Central memory CD8-positive, alpha-beta T cell (primary cell): ENCODE measurements at regions not wholly inside any gene's neighbourhood (a gene's known extent, or its start where the extent isn't known, plus 50 kb on each side); places are given as distances from the start of the nearest gene placed in this dataset.
"Not testable (repeated sequence)": the region's sequence is repeated elsewhere in the genome, so short reads cannot be mapped to it uniquely, and the experiment has no call there.

Source experiments
- ATAC-seq: fragments of 150-1000 bp; cut with Tn5 transposase; replicated peaks from 2 replicates; pipeline ENCODE4 v1.10.0; 2022; ENCODE audit warnings: mild to moderate bottlenecking, moderate FRiP score, moderate number of reproducible peaks; ENCODE audit not compliant: poor library complexity, severe bottlenecking; ENCODE audit errors: extremely low read depth
- DNase-seq, 2 donors: peaks; one replicate each; pipeline ENCODE4 v3.0.0; 2021; ENCODE audit warnings: low spot score in 2 of 2
- H3K27ac Mint-ChIP-seq: one replicate; pipeline ENCODE4 v1.8.0; 2022; ENCODE audit warnings: low read depth, mild to moderate bottlenecking, moderate library complexity, mixed read lengths
- H3K27me3 Mint-ChIP-seq: one replicate; pipeline ENCODE4 v1.8.0; 2022; ENCODE audit warnings: mixed read lengths
- H3K36me3 Mint-ChIP-seq: one replicate; pipeline ENCODE4 v1.8.0; 2022; ENCODE audit warnings: mild to moderate bottlenecking, moderate library complexity, mixed read lengths; ENCODE audit not compliant: insufficient read depth
- H3K4me1 Mint-ChIP-seq: one replicate; pipeline ENCODE4 v1.8.0; 2022; ENCODE audit warnings: mixed read lengths
- H3K4me3 Mint-ChIP-seq: one replicate; pipeline ENCODE4 v1.8.0; 2022; ENCODE audit warnings: mild to moderate bottlenecking, moderate library complexity, mixed read lengths
- H3K9me3 Mint-ChIP-seq: one replicate; pipeline ENCODE4 v1.8.0; 2022; ENCODE audit warnings: mixed read lengths

GRCh38 chr14:25699981-25700380 is 650.0 kb upstream of the STXBP6 start:
- DNase-seq (no peak), ATAC-seq (no peak)
- Mint-ChIP-seq H3K27me3 (no peaks in the 10 kb centered on the region), H3K36me3 (no peaks in the 10 kb centered on the region), H3K27ac (no peak overlapping the region), H3K4me3 (no peak overlapping the region), H3K9me3 (peaks cover 15% of the 10 kb centered on the region), H3K4me1 (no peaks in the 10 kb centered on the region)

GRCh38 chr14:25698111-25698510 is 648.2 kb upstream of the STXBP6 start:
- Mint-ChIP-seq H3K27ac (no peak overlapping the region), H3K9me3 (peaks cover 21% of the 10 kb centered on the region), H3K4me1 (no peaks in the 10 kb centered on the region), H3K27me3 (no peaks in the 10 kb centered on the region), H3K36me3 (no peaks in the 10 kb centered on the region), H3K4me3 (no peak overlapping the region)
- DNase-seq (no peak), ATAC-seq (no peak)

GRCh38 chr14:25696176-25696575 is 646.2 kb upstream of the STXBP6 start:
- Mint-ChIP-seq H3K27ac (no peak overlapping the region), H3K4me1 (no peaks in the 10 kb centered on the region), H3K27me3 (no peaks in the 10 kb centered on the region), H3K9me3 (peaks cover 33% of the 10 kb centered on the region), H3K36me3 (no peaks in the 10 kb centered on the region), H3K4me3 (no peak overlapping the region)
- no peak for DNase-seq
- ATAC-seq: no peak

- DNase-seq: no peak
- Mint-ChIP-seq H3K9me3 (peaks cover 12% of the 10 kb centered on the region), H3K4me1 (no peaks in the 10 kb centered on the region), H3K27ac (no peak overlapping the region), H3K27me3 (no peaks in the 10 kb centered on the region), H3K36me3 (no peaks in the 10 kb centered on the region), H3K4me3 (no peak overlapping the region)
- ATAC-seq: no peak
Observed at GRCh38 chr14:25685004-25685403, 635.1 kb upstream of the STXBP6 start.

GRCh38 chr14:25680934-25681333 is 631.0 kb upstream of the STXBP6 start:
- Mint-ChIP-seq H3K36me3 (no peaks in the 10 kb centered on the region), H3K4me1 (no peaks in the 10 kb centered on the region), H3K27me3 (no peaks in the 10 kb centered on the region), H3K4me3 (no peak overlapping the region), H3K9me3 (peaks cover 23% of the 10 kb centered on the region), H3K27ac (no peak overlapping the region)
- no peak for ATAC-seq
- no peak for DNase-seq

GRCh38 chr14:25680511-25680910 is 630.6 kb upstream of the STXBP6 start:
- ATAC-seq, DNase-seq, H3K4me1 Mint-ChIP-seq, H3K27me3 Mint-ChIP-seq, H3K4me3 Mint-ChIP-seq, H3K36me3 Mint-ChIP-seq, H3K27ac Mint-ChIP-seq: not testable (repeated sequence)
- peaks cover 23% of the 10 kb centered on the region for H3K9me3 Mint-ChIP-seq

- Mint-ChIP-seq H3K27me3 (no peaks in the 10 kb centered on the region), H3K4me3 (no peak overlapping the region), H3K27ac (no peak overlapping the region), H3K36me3 (no peaks in the 10 kb centered on the region), H3K4me1 (no peaks in the 10 kb centered on the region), H3K9me3 (peaks cover 22% of the 10 kb centered on the region)
- no peak for DNase-seq
- no peak for ATAC-seq
Observed at GRCh38 chr14:25677111-25677510, 627.2 kb upstream of the STXBP6 start.

- no peak overlapping the region for H3K27ac Mint-ChIP-seq
- H3K4me3 Mint-ChIP-seq: no peak overlapping the region
- peaks cover 18% of the 10 kb centered on the region for H3K9me3 Mint-ChIP-seq
- ATAC-seq: no peak
- no peak for DNase-seq
- H3K36me3 Mint-ChIP-seq: no peaks in the 10 kb centered on the region
- no peaks in the 10 kb centered on the region for H3K4me1 Mint-ChIP-seq
- H3K27me3 Mint-ChIP-seq: no peaks in the 10 kb centered on the region
Observed at GRCh38 chr14:25667387-25667786, 617.4 kb upstream of the STXBP6 start.

GRCh38 chr14:25666877-25667276 is 616.9 kb upstream of the STXBP6 start:
- DNase-seq (no peak), ATAC-seq (no peak)
- Mint-ChIP-seq H3K36me3 (no peaks in the 10 kb centered on the region), H3K27ac (no peak overlapping the region), H3K27me3 (no peaks in the 10 kb centered on the region), H3K4me3 (no peak overlapping the region), H3K9me3 (peaks cover 20% of the 10 kb centered on the region), H3K4me1 (no peaks in the 10 kb centered on the region)

- no peak overlapping the region for H3K27ac Mint-ChIP-seq
- H3K4me1 Mint-ChIP-seq: no peaks in the 10 kb centered on the region
- ATAC-seq (no peak), DNase-seq (no peak)
- no peaks in the 10 kb centered on the region for H3K27me3 Mint-ChIP-seq
- H3K4me3 Mint-ChIP-seq: no peak overlapping the region
- H3K9me3 Mint-ChIP-seq: peaks cover 21% of the 10 kb centered on the region
- H3K36me3 Mint-ChIP-seq: no peaks in the 10 kb centered on the region
Observed at GRCh38 chr14:25658988-25659387, 609.0 kb upstream of the STXBP6 start.

- peaks cover 10% of the 10 kb centered on the region for H3K9me3 Mint-ChIP-seq
- H3K4me3 Mint-ChIP-seq: no peak overlapping the region
- H3K36me3 Mint-ChIP-seq: peaks cover 2% of the 10 kb centered on the region
- DNase-seq (no peak), ATAC-seq (no peak)
- no peak overlapping the region for H3K27ac Mint-ChIP-seq
- no peaks in the 10 kb centered on the region for H3K27me3 Mint-ChIP-seq
- no peaks in the 10 kb centered on the region for H3K4me1 Mint-ChIP-seq
Observed at GRCh38 chr14:25630447-25630846, 580.5 kb upstream of the STXBP6 start.

GRCh38 chr14:25628978-25629377 is 579.0 kb upstream of the STXBP6 start:
- ATAC-seq (no peak), DNase-seq (no peak)
- Mint-ChIP-seq H3K4me1 (no peaks in the 10 kb centered on the region), H3K27me3 (no peaks in the 10 kb centered on the region), H3K4me3 (no peak overlapping the region), H3K9me3 (peaks cover 10% of the 10 kb centered on the region), H3K36me3 (peaks cover 2% of the 10 kb centered on the region), H3K27ac (no peak overlapping the region)

- ATAC-seq: no peak
- H3K4me3 Mint-ChIP-seq: no peak overlapping the region
- no peak overlapping the region for H3K27ac Mint-ChIP-seq
- H3K9me3 Mint-ChIP-seq: peaks cover 10% of the 10 kb centered on the region
- H3K4me1 Mint-ChIP-seq: no peaks in the 10 kb centered on the region
- H3K27me3 Mint-ChIP-seq: no peaks in the 10 kb centered on the region
- peaks cover 2% of the 10 kb centered on the region for H3K36me3 Mint-ChIP-seq
- no peak for DNase-seq
Observed at GRCh38 chr14:25628390-25628789, 578.4 kb upstream of the STXBP6 start.

- Mint-ChIP-seq H3K4me1 (no peaks in the 10 kb centered on the region), H3K27me3 (no peaks in the 10 kb centered on the region), H3K36me3 (peaks cover 2% of the 10 kb centered on the region), H3K9me3 (peaks cover 10% of the 10 kb centered on the region), H3K4me3 (no peak overlapping the region), H3K27ac (no peak overlapping the region)
- ATAC-seq: no peak
- no peak for DNase-seq
Observed at GRCh38 chr14:25626986-25627385, 577.0 kb upstream of the STXBP6 start.
